ENCODE measurements at regions not wholly inside any gene's neighbourhood (a gene's known extent, or its start where the extent isn't known, plus 50 kb on each side); places are given as distances from the start of the nearest gene placed in this dataset.

GRCh38 chr16:86087896-86088230, 188.9 kb downstream of the IRF8 start:
- CTCF ChIA-PET: interaction anchor here (1.1 to 2.3 kb wide), 2 partner anchors 15 to 430 kb away, joined by 4 to 7 read pairs; no protein-coding TSS in a partner anchor
- H3K4me3 ChIP-seq: no peak overlapping the region
- DNase-seq (ENCODE audit: low read depth in 1 of 2, low spot score in 1 of 2) (no peak), ATAC-seq (no peak), FAIRE-seq (no peak)
- POLR2A ChIA-PET: no interaction called here
- H3K27ac ChIP-seq: no peak overlapping the region
- no peaks in the 10 kb centered on the region for H3K4me1 ChIP-seq
- H3K4me2 ChIP-seq: no peak overlapping the region
- TF ChIP-seq RARB (CRISPR knock-in tag; IDR thresholded peaks at IDR 0.05): no peak
- no peak for TF ChIP-seq ATOH8 (CRISPR knock-in tag; IDR thresholded peaks at IDR 0.05; ENCODE audit: low read depth)
- TF ChIP-seq EHMT2 (IDR thresholded peaks at IDR 0.05; ENCODE audit: low read depth): no peak
- no peak for TF ChIP-seq TP53 (CRISPR knock-in tag; IDR thresholded peaks at IDR 0.05)
- no peak for TF ChIP-seq RCOR1 (IDR thresholded peaks at IDR 0.05; ENCODE audit: low read depth, low read length)
- no peaks in the 10 kb centered on the region for H3K9me3 ChIP-seq
- WGBS (ENCODE audit: missing lambda C conversion rate): 52% methylated on average over 11 of the region's 11 CpGs

GRCh38 chr16:86088287-86088686, 189.3 kb downstream of the IRF8 start:
- Histone ChIP-seq H3K4me3 (no peak overlapping the region), H3K27ac (no peak overlapping the region), H3K4me2 (no peak overlapping the region), H3K9me3 (no peaks in the 10 kb centered on the region), H3K4me1 (no peaks in the 10 kb centered on the region)
- ChIA-PET CTCF (interaction anchor here (1.1 to 2.3 kb wide), 2 partner anchors 15 to 430 kb away, joined by 4 to 7 read pairs; no protein-coding TSS in a partner anchor), POLR2A (no interaction called here)
- no peak for TF ChIP-seq ZNF302 (CRISPR knock-in tag; IDR thresholded peaks at IDR 0.05)
- no peak for TF ChIP-seq PBX3 (IDR thresholded peaks at IDR 0.05)
- no peak for TF ChIP-seq RAD21 (conservative IDR thresholded peaks at IDR 0.05 in 1 of 2, IDR thresholded peaks at IDR 0.05 in 1 of 2)
- no peak for TF ChIP-seq POLR2A (IDR thresholded peaks at IDR 0.05; ENCODE audit: low read length)
- no peak for TF ChIP-seq ZSCAN20 (CRISPR knock-in tag; IDR thresholded peaks at IDR 0.05)
- no peak for TF ChIP-seq MAX (IDR thresholded peaks at IDR 0.05)
- no peak for TF ChIP-seq E2F6 (IDR thresholded peaks at IDR 0.05; ENCODE audit: borderline replicate concordance, low read depth)
- TF ChIP-seq POLR2AphosphoS2 (conservative IDR thresholded peaks at IDR 0.05; ENCODE audit: low read length): no peak
- TF ChIP-seq TFCP2L1 (CRISPR knock-in tag; IDR thresholded peaks at IDR 0.05): no peak
- no peak for TF ChIP-seq ELK1 (IDR thresholded peaks at IDR 0.05; ENCODE audit: low read depth, low read length)
- TF ChIP-seq TP53 (CRISPR knock-in tag; IDR thresholded peaks at IDR 0.05): no peak
- TF ChIP-seq ZC3H11A (IDR thresholded peaks at IDR 0.05): no peak
- no peak for TF ChIP-seq EHF (CRISPR knock-in tag; IDR thresholded peaks at IDR 0.05)
- no peak for TF ChIP-seq CTCF (IDR thresholded peaks at IDR 0.05)
- no peak for TF ChIP-seq FOSB (CRISPR knock-in tag; IDR thresholded peaks at IDR 0.05)
- no peak for TF ChIP-seq HOXB13 (CRISPR knock-in tag; IDR thresholded peaks at IDR 0.05; ENCODE audit: low read depth)
- WGBS (ENCODE audit: missing lambda C conversion rate): 30% methylated on average over 5 of the region's 5 CpGs
- FAIRE-seq: no peak
- ATAC-seq: no peak
- no peak for DNase-seq (ENCODE audit: low read depth in 1 of 2, low spot score in 1 of 2)

Data from A549 (cell line).